Astrocyte (in vitro differentiated cells and primary cell): ENCODE measurements at regions not wholly inside any gene's neighbourhood (a gene's known extent, or its start where the extent isn't known, plus 50 kb on each side); places are given as distances from the start of the nearest gene placed in this dataset.

ENCODE experiments used
- CTCF ChIP-seq: IDR thresholded peaks from 2 replicates; pipeline ENCODE4 v1.5.1; 2011; ENCODE audit warnings: low read depth, mild to moderate bottlenecking, inconsistent platforms, low read length, moderate library complexity; ENCODE audit not compliant: insufficient read depth
- EZH2 ChIP-seq: IDR thresholded peaks from 2 replicates; pipeline ENCODE4 v1.6.1; 2012; ENCODE audit warnings: mild to moderate bottlenecking, low read length, inconsistent platforms; ENCODE audit not compliant: insufficient read depth

DNA sequence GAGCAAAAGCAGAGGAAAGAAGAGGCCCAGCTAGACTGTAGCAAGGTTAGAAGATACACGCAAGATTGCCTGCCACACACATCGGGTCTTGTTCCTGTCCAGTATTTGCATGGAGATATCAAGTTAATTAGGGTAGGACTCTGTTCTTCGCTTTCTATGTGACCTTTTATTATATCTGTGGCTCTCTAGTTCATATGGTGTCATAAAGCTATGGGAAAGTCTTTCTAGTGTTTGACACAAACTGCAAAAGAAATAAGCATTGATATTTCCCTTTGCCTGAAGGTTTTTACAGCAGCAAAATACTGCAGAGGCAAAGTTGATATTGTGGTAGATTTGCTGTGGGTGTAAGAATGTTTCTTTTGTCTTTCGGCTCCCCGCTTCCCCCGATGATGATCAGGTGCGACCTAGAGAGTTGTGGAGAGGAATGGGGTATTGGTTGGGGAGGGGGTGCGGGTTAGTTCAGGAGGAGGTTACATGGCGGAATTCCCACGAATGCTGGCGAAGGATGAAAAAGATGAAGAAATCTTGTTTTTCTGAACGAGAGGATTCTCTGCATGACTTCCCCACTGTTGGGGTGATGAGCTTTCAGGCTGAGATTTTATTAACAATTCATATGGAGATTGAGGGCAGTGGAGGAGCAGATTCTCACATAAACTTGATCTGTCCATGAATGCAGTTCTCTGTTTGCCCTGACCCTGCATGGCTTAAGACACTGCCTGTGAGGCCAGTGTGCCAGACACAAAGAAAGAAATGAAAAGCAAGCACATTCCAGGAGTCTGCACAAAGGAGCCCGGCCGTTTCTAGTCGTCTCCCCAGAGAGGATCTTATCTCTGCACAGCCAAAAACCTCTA, 550.2 kb downstream of the USP25 start:
- TF ChIP-seq CTCF (no peak), EZH2 (no peak)
